A673 (cell line): ENCODE measurements at regions not wholly inside any gene's neighbourhood (a gene's known extent, or its start where the extent isn't known, plus 50 kb on each side); places are given as distances from the start of the nearest gene placed in this dataset.

Source experiments
- BruUV-seq: library from RNA; stranded (reverse); fragments of 400-500 nt; replicated peaks from 2 replicates; lab custom pipeline; 2021; lab: Mats Ljungman, UMichigan
- CTCF ChIA-PET: fragments of 300-600 bp; sonication (Branson Sonifier 250); formaldehyde crosslinking; loops from one replicate; lab custom pipeline; 2022; ENCODE audit warnings: antibody characterized with exemption; lab: Charles Lee
- POLR2A ChIA-PET: fragments of 300-600 bp; sonication (Branson Sonifier 250); formaldehyde crosslinking; loops from one replicate; lab custom pipeline; 2022; ENCODE audit warnings: antibody characterized with exemption; ENCODE audit not compliant: low non-redundant PET; lab: Charles Lee
- DNase-seq: peaks from one replicate; pipeline ENCODE4 v3.0.0-alpha.2; 2015; ENCODE audit warnings: low spot score
- H3K27ac ChIP-seq: fragments of 200-600 bp; sonication (generic); 2 replicates; pipeline ENCODE4 v1.5.1; 2016; ENCODE audit warnings: mixed run types, low read depth, mild to moderate bottlenecking, mixed read lengths, antibody characterized with exemption, low read length; ENCODE audit not compliant: poor library complexity, severe bottlenecking
- H3K27me3 ChIP-seq: fragments of 200-600 bp; sonication (generic); replicated peaks from 2 replicates; pipeline ENCODE4 v1.6.1; 2017; ENCODE audit warnings: mixed run types, low read depth, mild to moderate bottlenecking, mixed read lengths, antibody characterized with exemption, low read length; ENCODE audit not compliant: insufficient read depth, poor library complexity
- H3K36me3 ChIP-seq: fragments of 200-600 bp; sonication (generic); 2 replicates; pipeline ENCODE4 v1.6.1; 2016; ENCODE audit warnings: mixed run types, mild to moderate bottlenecking, mixed read lengths, antibody characterized with exemption, low read length; ENCODE audit not compliant: insufficient read depth, poor library complexity, severe bottlenecking
- H3K4me1 ChIP-seq: fragments of 200-600 bp; sonication (generic); 2 replicates; pipeline ENCODE4 v1.6.1; 2017; ENCODE audit warnings: mixed run types, mild to moderate bottlenecking, mixed read lengths, antibody characterized with exemption, low read length; ENCODE audit not compliant: insufficient read depth, poor library complexity, severe bottlenecking
- H3K4me3 ChIP-seq: fragments of 200-600 bp; sonication (generic); 2 replicates; pipeline ENCODE4 v1.5.1; 2016; ENCODE audit warnings: low read depth, mixed run types, mild to moderate bottlenecking, mixed read lengths, low read length; ENCODE audit not compliant: poor library complexity, severe bottlenecking
- H3K9me3 ChIP-seq: fragments of 200-600 bp; sonication (generic); 2 replicates; pipeline ENCODE4 v1.6.1; 2016; ENCODE audit warnings: mixed run types, low read depth, mild to moderate bottlenecking, mixed read lengths, antibody characterized with exemption, low read length; ENCODE audit not compliant: poor library complexity, severe bottlenecking
- CTCF ChIP-seq: fragments of 300-800, 200-600 bp; sonication (generic); conservative IDR thresholded peaks from 2 replicates; pipeline ENCODE4 v1.5.1; 2017; ENCODE audit warnings: low read depth, mild to moderate bottlenecking, antibody characterized with exemption, low read length, moderate library complexity, mixed read lengths
- EZH2 ChIP-seq: fragments of 200-600 bp; sonication (generic); IDR thresholded peaks from 2 replicates; pipeline ENCODE4 v1.6.1; 2017; ENCODE audit warnings: borderline replicate concordance, low read depth, mild to moderate bottlenecking, mixed read lengths, antibody characterized with exemption, low read length; ENCODE audit not compliant: poor library complexity, severe bottlenecking
- intact Hi-C: fragments of 100-400 bp; cut with micrococcal nuclease; formaldehyde crosslinking; loops from one replicate; pipeline ENCODE4 v1.10.0; 2022; ENCODE audit not compliant: unreplicated experiment

- CTCF ChIA-PET: no interaction called here
- POLR2A ChIA-PET: no interaction called here
These were observed 684.8 kb downstream of the QKI start for GRCh38 chr6:164099269-164099865.

GRCh38 chr6:164098857-164099267 is 684.3 kb downstream of the QKI start:
- Histone ChIP-seq H3K36me3 (no peaks in the 10 kb centered on the region), H3K9me3 (no peaks in the 10 kb centered on the region), H3K27me3 (no peaks in the 10 kb centered on the region), H3K4me3 (no peak overlapping the region), H3K4me1 (peaks cover 17% of the 10 kb centered on the region), H3K27ac (no peak overlapping the region)
- POLR2A ChIA-PET: no interaction called here
- CTCF ChIA-PET: no interaction called here
- TF ChIP-seq EZH2 (no peak), CTCF (no peak)
- intact Hi-C loops: loop anchor here (5.0 kb wide), 2 partner anchors 132 to 682 kb away; no protein-coding TSS in a partner anchor
- DNase-seq: no peak
- no TSS peak for BruUV-seq

More at GRCh38 chr6:164099269-164099865, 684.8 kb downstream of the QKI start:
- no peaks in the 10 kb centered on the region for H3K9me3 ChIP-seq
- TF ChIP-seq CTCF (no peak), EZH2 (no peak)
- H3K27me3 ChIP-seq: no peaks in the 10 kb centered on the region
- no peak for DNase-seq
- no TSS peak for BruUV-seq
- no peaks in the 10 kb centered on the region for H3K36me3 ChIP-seq
- H3K4me3 ChIP-seq: no peak overlapping the region
- intact Hi-C loops: loop anchor here (5.0 kb wide), 2 partner anchors 132 to 682 kb away; no protein-coding TSS in a partner anchor
- no peak overlapping the region for H3K27ac ChIP-seq
- peaks cover 17% of the 10 kb centered on the region for H3K4me1 ChIP-seq

- peak; percentile 69 for DNase-seq
- no TSS peak for BruUV-seq
- TF ChIP-seq EZH2: no peak
- TF ChIP-seq CTCF: no peak
- ChIA-PET POLR2A (no interaction called here), CTCF (no interaction called here)
- H3K4me1 ChIP-seq: peaks cover 17% of the 10 kb centered on the region
- peak overlapping the region; percentile 58 for H3K27ac ChIP-seq
- H3K4me3 ChIP-seq: no peak overlapping the region
- intact Hi-C loops: loop anchor here (5.0 kb wide), 2 partner anchors 130 to 680 kb away; no protein-coding TSS in a partner anchor
- no peaks in the 10 kb centered on the region for H3K36me3 ChIP-seq
- H3K27me3 ChIP-seq: no peaks in the 10 kb centered on the region
- H3K9me3 ChIP-seq: no peaks in the 10 kb centered on the region
These were observed 683.3 kb downstream of the QKI start for GRCh38 chr6:164097551-164098398.
